ENCODE measurements at regions not wholly inside any gene's neighbourhood (a gene's known extent, or its start where the extent isn't known, plus 50 kb on each side); places are given as distances from the start of the nearest gene placed in this dataset.

GRCh38 chrX:125791787-125792186, 374.3 kb downstream of the DCAF12L2 start:
- no peaks in the 10 kb centered on the region for H3K4me1 ChIP-seq (ENCODE audit: control insufficient read depth, insufficient read depth, low read length)
- no peak overlapping the region for H3K27ac ChIP-seq (ENCODE audit: extremely low read depth, low read depth, low read length)
- no peaks in the 10 kb centered on the region; the same call in 1 of the 2 replicates for H3K9me3 ChIP-seq (ENCODE audit: control insufficient read depth, insufficient read depth, low read depth, low read length)
- no peak for TF ChIP-seq ZNF184 (tag by site-specific recombination; IDR thresholded peaks at IDR 0.05)
- no peak for TF ChIP-seq ZNF366 (tag by site-specific recombination; conservative IDR thresholded peaks at IDR 0.05)
- TF ChIP-seq ZNF2 (tag by site-specific recombination; IDR thresholded peaks at IDR 0.05) = no peak
- no peak for TF ChIP-seq ZFP41 (tag by site-specific recombination; IDR thresholded peaks at IDR 0.05; ENCODE audit: borderline replicate concordance)
- no peak for TF ChIP-seq ZNF623 (tag by site-specific recombination; IDR thresholded peaks at IDR 0.05)
- no peak for TF ChIP-seq ZNF350 (tag by site-specific recombination; IDR thresholded peaks at IDR 0.05)
- no peak for TF ChIP-seq ZNF76 (tag by site-specific recombination; IDR thresholded peaks at IDR 0.05; ENCODE audit: borderline replicate concordance, low read depth)
- TF ChIP-seq ZNF560 (tag by site-specific recombination; IDR thresholded peaks at IDR 0.05; ENCODE audit: borderline replicate concordance) = no peak
- TF ChIP-seq ZNF302 (tag by site-specific recombination; IDR thresholded peaks at IDR 0.05; ENCODE audit: low read depth) = no peak
- no peak for TF ChIP-seq ZNF777 (tag by site-specific recombination; IDR thresholded peaks at IDR 0.05; ENCODE audit: borderline replicate concordance)
- TF ChIP-seq ZNF571 (tag by site-specific recombination; IDR thresholded peaks at IDR 0.05) = no peak
- TF ChIP-seq ZNF398 (tag by site-specific recombination; IDR thresholded peaks at IDR 0.05) = no peak
- TF ChIP-seq, protein P1, sequence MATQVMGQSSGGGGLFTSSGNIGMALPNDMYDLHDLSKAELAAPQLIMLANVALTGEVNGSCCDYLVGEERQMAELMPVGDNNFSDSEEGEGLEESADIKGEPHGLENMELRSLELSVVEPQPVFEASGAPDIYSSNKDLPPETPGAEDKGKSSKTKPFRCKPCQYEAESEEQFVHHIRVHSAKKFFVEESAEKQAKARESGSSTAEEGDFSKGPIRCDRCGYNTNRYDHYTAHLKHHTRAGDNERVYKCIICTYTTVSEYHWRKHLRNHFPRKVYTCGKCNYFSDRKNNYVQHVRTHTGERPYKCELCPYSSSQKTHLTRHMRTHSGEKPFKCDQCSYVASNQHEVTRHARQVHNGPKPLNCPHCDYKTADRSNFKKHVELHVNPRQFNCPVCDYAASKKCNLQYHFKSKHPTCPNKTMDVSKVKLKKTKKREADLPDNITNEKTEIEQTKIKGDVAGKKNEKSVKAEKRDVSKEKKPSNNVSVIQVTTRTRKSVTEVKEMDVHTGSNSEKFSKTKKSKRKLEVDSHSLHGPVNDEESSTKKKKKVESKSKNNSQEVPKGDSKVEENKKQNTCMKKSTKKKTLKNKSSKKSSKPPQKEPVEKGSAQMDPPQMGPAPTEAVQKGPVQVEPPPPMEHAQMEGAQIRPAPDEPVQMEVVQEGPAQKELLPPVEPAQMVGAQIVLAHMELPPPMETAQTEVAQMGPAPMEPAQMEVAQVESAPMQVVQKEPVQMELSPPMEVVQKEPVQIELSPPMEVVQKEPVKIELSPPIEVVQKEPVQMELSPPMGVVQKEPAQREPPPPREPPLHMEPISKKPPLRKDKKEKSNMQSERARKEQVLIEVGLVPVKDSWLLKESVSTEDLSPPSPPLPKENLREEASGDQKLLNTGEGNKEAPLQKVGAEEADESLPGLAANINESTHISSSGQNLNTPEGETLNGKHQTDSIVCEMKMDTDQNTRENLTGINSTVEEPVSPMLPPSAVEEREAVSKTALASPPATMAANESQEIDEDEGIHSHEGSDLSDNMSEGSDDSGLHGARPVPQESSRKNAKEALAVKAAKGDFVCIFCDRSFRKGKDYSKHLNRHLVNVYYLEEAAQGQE (tag by site-specific recombination; IDR thresholded peaks at IDR 0.05) = no peak
- no peak for TF ChIP-seq INSM2 (tag by site-specific recombination; IDR thresholded peaks at IDR 0.05)
- TF ChIP-seq, protein P2, sequence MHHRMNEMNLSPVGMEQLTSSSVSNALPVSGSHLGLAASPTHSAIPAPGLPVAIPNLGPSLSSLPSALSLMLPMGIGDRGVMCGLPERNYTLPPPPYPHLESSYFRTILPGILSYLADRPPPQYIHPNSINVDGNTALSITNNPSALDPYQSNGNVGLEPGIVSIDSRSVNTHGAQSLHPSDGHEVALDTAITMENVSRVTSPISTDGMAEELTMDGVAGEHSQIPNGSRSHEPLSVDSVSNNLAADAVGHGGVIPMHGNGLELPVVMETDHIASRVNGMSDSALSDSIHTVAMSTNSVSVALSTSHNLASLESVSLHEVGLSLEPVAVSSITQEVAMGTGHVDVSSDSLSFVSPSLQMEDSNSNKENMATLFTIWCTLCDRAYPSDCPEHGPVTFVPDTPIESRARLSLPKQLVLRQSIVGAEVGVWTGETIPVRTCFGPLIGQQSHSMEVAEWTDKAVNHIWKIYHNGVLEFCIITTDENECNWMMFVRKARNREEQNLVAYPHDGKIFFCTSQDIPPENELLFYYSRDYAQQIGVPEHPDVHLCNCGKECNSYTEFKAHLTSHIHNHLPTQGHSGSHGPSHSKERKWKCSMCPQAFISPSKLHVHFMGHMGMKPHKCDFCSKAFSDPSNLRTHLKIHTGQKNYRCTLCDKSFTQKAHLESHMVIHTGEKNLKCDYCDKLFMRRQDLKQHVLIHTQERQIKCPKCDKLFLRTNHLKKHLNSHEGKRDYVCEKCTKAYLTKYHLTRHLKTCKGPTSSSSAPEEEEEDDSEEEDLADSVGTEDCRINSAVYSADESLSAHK (tag by site-specific recombination; IDR thresholded peaks at IDR 0.05) = no peak
- TF ChIP-seq ZNF610 (tag by site-specific recombination; IDR thresholded peaks at IDR 0.05; ENCODE audit: borderline replicate concordance) = no peak
- TF ChIP-seq ZSCAN23 (tag by site-specific recombination; IDR thresholded peaks at IDR 0.05) = no peak
- no peak for TF ChIP-seq ZBTB1 (tag by site-specific recombination; IDR thresholded peaks at IDR 0.05)
- TF ChIP-seq ZNF26 (tag by site-specific recombination; IDR thresholded peaks at IDR 0.05) = no peak
- no peak for TF ChIP-seq ZBTB44 (tag by site-specific recombination; IDR thresholded peaks at IDR 0.05)
- no peak overlapping the region for H3K4me3 ChIP-seq (ENCODE audit: low read depth, low read length)
- POLR2A ChIA-PET = no interaction called here
- CTCF ChIA-PET = no interaction called here
- H3K36me3 ChIP-seq (ENCODE audit: control insufficient read depth in 2 of 2, insufficient read depth in 1 of 2, low read length in 2 of 2) = no peaks in the 10 kb centered on the region
